Peyer's patch (tissue), 4 donors: ENCODE measurements at regions not wholly inside any gene's neighbourhood (a gene's known extent, or its start where the extent isn't known, plus 50 kb on each side); places are given as distances from the start of the nearest gene placed in this dataset.

Experiments
- CTCF ChIP-seq, 6 experiments: fragments of 450-650 bp in 4 of 6; fragments of 200-600 bp in 2 of 6; sonication (generic) in 1 of 6; IDR thresholded peaks; one replicate each; pipeline ENCODE4 v1.5.1; 2017 to 2019; ENCODE audit warnings: antibody characterized with exemption in 6 of 6, mild to moderate bottlenecking in 3 of 6, moderate library complexity in 1 of 6
- POLR2A ChIP-seq, 2 donors: fragments of 450-650 bp; IDR thresholded peaks; one replicate each; pipeline ENCODE4 v1.5.1; 2017; ENCODE audit warnings: antibody characterized with exemption in 2 of 2, mild to moderate bottlenecking in 2 of 2, moderate library complexity in 2 of 2

GRCh38 chr21:15968776-15969310 lies 239.1 kb downstream of the USP25 start:
- no peak for TF ChIP-seq POLR2A (IDR thresholded peaks at IDR 0.05)
- TF ChIP-seq CTCF (IDR thresholded peaks at IDR 0.05) = no peak
